ENCODE measurements at regions not wholly inside any gene's neighbourhood (a gene's known extent, or its start where the extent isn't known, plus 50 kb on each side); places are given as distances from the start of the nearest gene placed in this dataset.

- TF ChIP-seq CTCF (IDR thresholded peaks at IDR 0.05; ENCODE audit: low read length): no peak
- no peak for TF ChIP-seq EZH2 (optimal IDR thresholded peaks at IDR 0.05; ENCODE audit: low read depth, low read length)
These were observed 130.8 kb downstream of the FAT4 start for GRCh38 chr4:125445525-125445924.
